Spleen (tissue), 7 donors: ENCODE measurements at regions not wholly inside any gene's neighbourhood (a gene's known extent, or its start where the extent isn't known, plus 50 kb on each side); places are given as distances from the start of the nearest gene placed in this dataset.

Experiments used
- CTCF ChIP-seq, 11 experiments: fragments of 200-600 bp in 7 of 11; fragments of 450-650 bp in 4 of 11; sonication (generic) in 4 of 11; IDR thresholded peaks in 8 of 11; conservative IDR thresholded peaks in 3 of 11; 1 replicate in 7 of 11; 2 replicates in 4 of 11; pipeline versions ENCODE4 v1.4.0 to v1.8.0; 2016 to 2021; ENCODE audit warnings: antibody characterized with exemption in 11 of 11, inconsistent platforms in 4 of 11, mild to moderate bottlenecking in 1 of 11
- POLR2A ChIP-seq, 3 donors: fragments of 450-650 bp; IDR thresholded peaks; one replicate each; pipeline ENCODE4 v1.5.1; 2017; ENCODE audit warnings: antibody characterized with exemption in 3 of 3, mild to moderate bottlenecking in 1 of 3
- donor health status: DM: no; HTN: no; CAD: no; lungs with moderate emphysema.
- donor health status: DM: no; HTN: no; CAD: no.
- donor health status: DM: no; HTN: no; CAD: no.

- TF ChIP-seq POLR2A (IDR thresholded peaks at IDR 0.05) (no peak), CTCF (IDR thresholded peaks at IDR 0.05 in 8 of 11, conservative IDR thresholded peaks at IDR 0.05 in 3 of 11) (no peak)
Observed at GRCh38 chr11:70796648-70797227, 398.4 kb downstream of the CTTN start.
